Fibroblast of mammary gland (primary cell): ENCODE measurements at regions not wholly inside any gene's neighbourhood (a gene's known extent, or its start where the extent isn't known, plus 50 kb on each side); places are given as distances from the start of the nearest gene placed in this dataset.

Experiments
- DNase-seq: peaks from one replicate; pipeline ENCODE4 v3.0.0-alpha.2; 2010; ENCODE audit warnings: low read depth
- H3K4me3 ChIP-seq: 2 replicates; pipeline ENCODE4 v1.5.1; 2011; ENCODE audit warnings: low read depth, mild to moderate bottlenecking, low read length, moderate library complexity; ENCODE audit not compliant: control insufficient read depth
- TF ChIP-seq, protein P1 (sequence below): conservative IDR thresholded peaks from 2 replicates; pipeline ENCODE4 v1.5.1; 2011; ENCODE audit warnings: low read depth, low read length, inconsistent platforms; ENCODE audit not compliant: control insufficient read depth, insufficient read depth

DNA sequence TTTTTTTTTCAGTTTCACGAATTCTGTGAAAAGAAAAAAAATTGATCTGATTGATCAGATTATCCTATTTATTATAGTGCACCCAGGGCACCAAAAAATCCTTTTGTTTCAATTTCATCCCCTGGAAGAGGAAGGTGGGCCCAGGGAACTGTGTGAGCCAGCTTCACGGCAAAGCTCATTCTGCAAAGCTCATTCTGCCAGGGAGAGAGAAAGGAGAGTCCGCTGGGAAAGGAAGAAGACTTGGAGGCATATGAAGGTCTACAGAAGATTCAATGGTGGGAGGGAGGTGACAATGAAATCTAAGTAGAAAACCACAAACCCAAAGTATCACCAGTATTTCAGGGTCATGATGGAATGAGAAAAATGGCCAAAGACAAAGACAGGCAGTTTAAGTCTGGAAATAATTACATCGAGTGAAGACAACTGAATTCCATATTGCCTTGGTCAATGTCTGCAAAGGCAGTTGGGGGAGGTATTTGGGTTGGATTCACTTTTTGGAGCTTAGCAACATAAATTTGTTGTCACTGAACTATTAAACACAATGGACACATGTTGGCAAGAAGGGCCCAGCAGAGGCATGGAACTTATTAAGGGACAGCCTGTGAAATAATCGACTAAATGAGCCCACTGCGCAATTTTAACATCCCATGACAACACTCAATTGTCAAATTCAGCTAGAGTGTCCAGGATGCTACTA, 587.8 kb upstream of the MKI67 start:
- H3K4me3 ChIP-seq: no peak overlapping the region
- no peak for DNase-seq
- TF ChIP-seq, protein P1, sequence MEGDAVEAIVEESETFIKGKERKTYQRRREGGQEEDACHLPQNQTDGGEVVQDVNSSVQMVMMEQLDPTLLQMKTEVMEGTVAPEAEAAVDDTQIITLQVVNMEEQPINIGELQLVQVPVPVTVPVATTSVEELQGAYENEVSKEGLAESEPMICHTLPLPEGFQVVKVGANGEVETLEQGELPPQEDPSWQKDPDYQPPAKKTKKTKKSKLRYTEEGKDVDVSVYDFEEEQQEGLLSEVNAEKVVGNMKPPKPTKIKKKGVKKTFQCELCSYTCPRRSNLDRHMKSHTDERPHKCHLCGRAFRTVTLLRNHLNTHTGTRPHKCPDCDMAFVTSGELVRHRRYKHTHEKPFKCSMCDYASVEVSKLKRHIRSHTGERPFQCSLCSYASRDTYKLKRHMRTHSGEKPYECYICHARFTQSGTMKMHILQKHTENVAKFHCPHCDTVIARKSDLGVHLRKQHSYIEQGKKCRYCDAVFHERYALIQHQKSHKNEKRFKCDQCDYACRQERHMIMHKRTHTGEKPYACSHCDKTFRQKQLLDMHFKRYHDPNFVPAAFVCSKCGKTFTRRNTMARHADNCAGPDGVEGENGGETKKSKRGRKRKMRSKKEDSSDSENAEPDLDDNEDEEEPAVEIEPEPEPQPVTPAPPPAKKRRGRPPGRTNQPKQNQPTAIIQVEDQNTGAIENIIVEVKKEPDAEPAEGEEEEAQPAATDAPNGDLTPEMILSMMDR: no peak

DNA sequence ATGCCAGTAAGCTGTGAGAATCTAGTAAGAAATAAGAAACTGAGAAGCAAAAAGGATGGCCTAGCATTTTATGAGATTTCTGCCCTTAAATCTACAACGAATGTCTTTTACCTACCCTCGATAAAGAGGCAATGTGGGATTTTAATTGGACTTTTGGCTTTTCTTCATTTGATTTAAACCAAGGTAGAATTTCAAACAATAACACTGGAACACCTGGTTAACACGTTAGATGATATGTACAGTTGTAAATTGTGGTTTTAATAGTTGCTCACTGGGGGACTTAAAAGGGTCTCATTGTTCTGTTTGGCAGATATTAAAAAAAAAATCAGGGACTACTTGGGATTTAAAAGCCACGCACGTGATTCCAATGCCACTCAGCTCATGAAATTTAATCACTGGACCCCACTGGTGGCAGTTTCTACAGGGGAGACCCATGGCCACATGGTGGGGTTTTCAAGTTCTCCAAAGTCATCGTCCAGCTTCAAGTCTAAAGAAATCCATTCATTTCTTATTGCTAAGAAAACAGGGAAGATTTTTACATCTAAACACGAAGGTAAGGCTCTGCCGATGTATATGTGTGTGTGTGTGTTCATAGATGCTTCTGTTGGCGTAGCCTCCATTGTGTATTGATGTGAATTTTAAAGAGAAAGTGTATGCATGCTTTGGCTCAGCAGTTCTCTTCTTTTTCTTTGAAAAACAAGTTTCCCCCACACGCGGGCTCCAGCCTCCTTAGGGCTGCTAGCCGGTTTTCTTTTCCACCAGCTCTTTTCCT, 588.6 kb upstream of the MKI67 start:
- no peak overlapping the region for H3K4me3 ChIP-seq
- DNase-seq: no peak
- TF ChIP-seq, protein P1: no peak

DNA sequence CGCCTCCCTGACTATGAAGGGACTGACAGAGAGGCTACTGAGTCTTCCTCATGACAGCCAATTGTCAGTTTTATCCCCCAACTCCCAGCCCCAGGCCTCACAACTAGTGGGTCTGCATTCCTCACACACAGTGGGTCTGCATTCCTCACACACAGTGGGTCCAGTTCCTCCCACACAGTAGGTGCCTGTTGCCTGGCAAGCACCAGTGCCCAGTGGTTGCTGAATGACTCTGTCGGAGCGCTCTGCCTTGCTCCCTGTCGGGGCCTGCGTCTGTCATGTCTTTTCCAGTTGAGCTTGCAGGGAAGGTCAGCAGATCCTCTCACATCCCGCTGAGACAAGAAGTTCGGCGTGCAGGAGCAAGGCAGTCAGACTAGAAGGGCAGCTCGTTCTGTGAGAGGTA, 590.0 kb upstream of the MKI67 start:
- TF ChIP-seq, protein P1: no peak
- no peak overlapping the region for H3K4me3 ChIP-seq
- no peak for DNase-seq

DNA sequence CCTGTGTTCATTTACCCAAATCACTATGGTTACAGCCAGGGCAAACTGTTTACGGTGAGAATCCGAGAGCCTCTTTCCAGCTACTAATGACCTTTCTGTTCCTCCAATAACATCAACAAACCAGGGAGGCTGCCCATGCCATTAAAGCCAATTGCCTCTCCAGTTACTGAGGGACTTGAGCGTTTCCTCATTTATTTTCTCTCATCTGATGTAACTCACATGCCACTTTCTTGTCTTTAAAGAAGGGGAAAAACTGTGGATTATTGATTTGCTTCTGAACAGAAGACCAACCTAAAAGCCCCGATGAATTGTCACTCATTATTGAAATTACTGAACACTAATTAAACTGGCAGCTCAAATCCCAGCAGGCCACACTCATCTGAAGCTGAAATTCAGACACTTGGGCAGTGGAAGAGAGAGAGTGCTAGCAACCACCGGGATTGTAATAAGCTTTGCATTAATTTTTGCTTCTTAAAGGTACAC, 595.8 kb upstream of the MKI67 start:
- TF ChIP-seq, protein P1: no peak
- H3K4me3 ChIP-seq: no peak overlapping the region
- no peak for DNase-seq

DNA sequence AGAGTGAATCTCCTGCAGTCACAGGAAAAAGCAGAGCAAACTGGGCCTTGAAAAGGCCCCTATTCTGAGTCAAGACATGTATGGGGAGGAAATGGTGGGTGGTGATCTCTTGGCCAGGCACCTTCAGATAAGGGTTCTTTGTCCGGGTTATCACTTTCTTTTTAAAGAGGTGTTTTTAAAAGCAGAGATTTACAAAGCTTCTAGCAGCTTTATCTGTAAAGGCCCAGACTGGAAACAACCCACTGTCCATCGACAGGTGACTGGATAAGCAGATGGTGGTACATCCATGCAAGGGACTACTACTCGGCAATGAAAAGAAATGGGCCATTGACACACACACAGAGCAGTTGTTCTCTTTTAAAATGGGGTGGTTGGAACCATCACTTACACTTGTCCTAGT, 596.7 kb upstream of the MKI67 start:
- H3K4me3 ChIP-seq: no peak overlapping the region
- TF ChIP-seq, protein P1: no peak
- DNase-seq: no peak

DNA sequence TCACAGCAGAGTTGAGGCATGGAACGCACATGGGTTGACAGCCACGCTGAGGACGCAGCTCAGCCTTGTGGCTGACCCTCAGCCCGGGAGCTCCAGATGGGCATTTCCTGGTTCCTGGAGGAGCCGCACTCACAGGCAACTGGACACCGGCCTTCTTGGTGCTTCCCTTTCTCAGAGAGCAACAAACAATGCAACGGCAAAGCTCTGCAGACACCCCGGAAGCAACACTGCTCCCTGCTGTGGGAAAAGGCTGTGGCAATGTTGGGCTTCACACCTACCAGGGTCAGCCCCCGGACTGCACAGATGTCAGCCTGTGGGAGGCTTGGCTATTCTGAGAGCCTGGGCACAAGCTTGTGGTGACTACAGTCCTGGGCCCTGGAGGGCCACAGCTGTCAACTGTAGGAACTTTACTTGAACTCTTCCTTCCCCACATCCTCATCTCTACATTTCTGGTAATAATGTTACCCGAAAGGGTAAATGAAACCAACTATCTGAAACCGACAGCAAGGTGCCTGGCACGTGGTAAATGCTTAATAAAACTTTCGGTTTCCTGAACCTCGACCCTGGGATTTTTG, 597.5 kb upstream of the MKI67 start:
- TF ChIP-seq, protein P1: no peak
- no peak overlapping the region for H3K4me3 ChIP-seq
- DNase-seq: no peak
